Spleen (tissue), 7 donors: ENCODE measurements at regions not wholly inside any gene's neighbourhood (a gene's known extent, or its start where the extent isn't known, plus 50 kb on each side); places are given as distances from the start of the nearest gene placed in this dataset.

Experiments
- POLR2AphosphoS5 ChIP-seq, 3 donors: sonication (generic); formaldehyde crosslinking; IDR thresholded peaks; one replicate each; pipeline ENCODE4 v1.5.1; 2017; ENCODE audit warnings: antibody characterized with exemption in 3 of 3
- TF ChIP-seq, protein P1 (sequence below), 11 experiments: fragments of 200-600 bp in 7 of 11; fragments of 450-650 bp in 4 of 11; sonication (generic) in 4 of 11; IDR thresholded peaks in 8 of 11; conservative IDR thresholded peaks in 3 of 11; 1 replicate in 7 of 11; 2 replicates in 4 of 11; pipeline versions ENCODE4 v1.4.0 to v1.8.0; 2016 to 2021; ENCODE audit warnings: antibody characterized with exemption in 11 of 11, inconsistent platforms in 4 of 11, mild to moderate bottlenecking in 1 of 11
- donor health status: DM: no; HTN: no; CAD: no; lungs with moderate emphysema.
- donor health status: DM: no; HTN: no; CAD: no.
- donor health status: DM: no; HTN: no; CAD: no.

DNA sequence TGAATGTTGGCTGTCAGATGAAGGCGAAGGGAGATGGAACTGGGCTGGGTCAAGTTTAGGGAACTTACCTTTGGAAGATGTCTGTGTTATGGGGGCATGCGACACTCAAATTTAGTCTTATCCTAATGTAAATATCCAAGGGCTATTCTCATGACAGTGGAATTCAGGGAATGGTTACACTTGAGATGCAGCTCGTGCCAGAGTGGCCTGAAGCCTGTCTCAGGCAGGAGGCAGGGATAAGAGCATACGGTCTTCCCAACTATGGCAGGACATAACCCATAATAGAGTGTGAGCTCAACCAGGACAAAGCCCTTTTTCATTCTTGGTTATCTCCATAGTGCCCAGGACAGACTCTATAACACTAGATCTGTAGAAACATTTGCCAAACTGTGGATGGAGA is 393.3 kb upstream of the CDH11 start:
- TF ChIP-seq, protein P1, sequence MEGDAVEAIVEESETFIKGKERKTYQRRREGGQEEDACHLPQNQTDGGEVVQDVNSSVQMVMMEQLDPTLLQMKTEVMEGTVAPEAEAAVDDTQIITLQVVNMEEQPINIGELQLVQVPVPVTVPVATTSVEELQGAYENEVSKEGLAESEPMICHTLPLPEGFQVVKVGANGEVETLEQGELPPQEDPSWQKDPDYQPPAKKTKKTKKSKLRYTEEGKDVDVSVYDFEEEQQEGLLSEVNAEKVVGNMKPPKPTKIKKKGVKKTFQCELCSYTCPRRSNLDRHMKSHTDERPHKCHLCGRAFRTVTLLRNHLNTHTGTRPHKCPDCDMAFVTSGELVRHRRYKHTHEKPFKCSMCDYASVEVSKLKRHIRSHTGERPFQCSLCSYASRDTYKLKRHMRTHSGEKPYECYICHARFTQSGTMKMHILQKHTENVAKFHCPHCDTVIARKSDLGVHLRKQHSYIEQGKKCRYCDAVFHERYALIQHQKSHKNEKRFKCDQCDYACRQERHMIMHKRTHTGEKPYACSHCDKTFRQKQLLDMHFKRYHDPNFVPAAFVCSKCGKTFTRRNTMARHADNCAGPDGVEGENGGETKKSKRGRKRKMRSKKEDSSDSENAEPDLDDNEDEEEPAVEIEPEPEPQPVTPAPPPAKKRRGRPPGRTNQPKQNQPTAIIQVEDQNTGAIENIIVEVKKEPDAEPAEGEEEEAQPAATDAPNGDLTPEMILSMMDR (IDR thresholded peaks at IDR 0.05 in 8 of 11, conservative IDR thresholded peaks at IDR 0.05 in 3 of 11): no peak
- TF ChIP-seq POLR2AphosphoS5 (IDR thresholded peaks at IDR 0.05): no peak
